Endothelial cell of umbilical vein (primary cell): ENCODE measurements at regions not wholly inside any gene's neighbourhood (a gene's known extent, or its start where the extent isn't known, plus 50 kb on each side); places are given as distances from the start of the nearest gene placed in this dataset.

Experiments used
- BruUV-seq: library from RNA; stranded (reverse); fragments of 400-500 nt; replicated peaks from 2 replicates; lab custom pipeline; 2021; lab: Mats Ljungman, UMichigan
- CTCF ChIA-PET: fragments of 300-600, 350-600 bp; sonication (Branson Sonifier 250); formaldehyde crosslinking; loops from one replicate; lab custom pipeline; 2021; ENCODE audit warnings: antibody characterized with exemption, inconsistent platforms; lab: Charles Lee
- POLR2A ChIA-PET: fragments of 300-600, 350-600 bp; sonication (Branson Sonifier 250); formaldehyde crosslinking; loops from one replicate; lab custom pipeline; 2021; ENCODE audit warnings: antibody characterized with exemption, inconsistent platforms; lab: Charles Lee
- DNase-seq: peaks from one replicate; pipeline ENCODE4 v3.0.0-alpha.2; 2011; ENCODE audit warnings: low read depth, low spot score
- FAIRE-seq: peaks from 2 replicates; lab custom pipeline; 2011; peaks lifted over from hg19 to GRCh38; lab: Jason Lieb, UNC
- H2AFZ ChIP-seq: 2 replicates; pipeline ENCODE4 v1.6.0; 2012; ENCODE audit warnings: low read depth, low read length, control low read depth, inconsistent platforms
- H3K27ac ChIP-seq: 2 replicates; pipeline ENCODE4 v1.5.1; 2011; ENCODE audit warnings: low read depth, mild to moderate bottlenecking, control low read depth, low read length, moderate library complexity; ENCODE audit not compliant: insufficient read depth
- H3K27me3 ChIP-seq, 2 experiments: 2 replicates each; pipeline versions ENCODE4 v1.6.0 to v1.6.1; 2011; ENCODE audit warnings: low read length in 2 of 2, mixed read lengths in 1 of 2; ENCODE audit not compliant: control insufficient read depth in 2 of 2, insufficient read depth in 2 of 2
- H3K36me3 ChIP-seq, 2 experiments: 2 replicates in 1 of 2; 3 replicates in 1 of 2; pipeline ENCODE4 v1.5.1; 2011; ENCODE audit warnings: low read length in 2 of 2, mild to moderate bottlenecking in 1 of 2, moderate library complexity in 1 of 2; ENCODE audit not compliant: control insufficient read depth in 2 of 2, insufficient read depth in 2 of 2; ENCODE audit errors: extremely low read depth in 1 of 2
- H3K4me1 ChIP-seq: 3 replicates; pipeline ENCODE4 v1.5.1; 2011; ENCODE audit warnings: mild to moderate bottlenecking, low read length; ENCODE audit not compliant: control insufficient read depth, insufficient read depth; ENCODE audit errors: extremely low read depth
- H3K4me2 ChIP-seq: 2 replicates; pipeline ENCODE4 v1.6.1; 2011; ENCODE audit warnings: low read length, control low read depth, mixed read lengths; ENCODE audit not compliant: insufficient read depth
- H3K4me3 ChIP-seq, 3 experiments: fragments of 200-600 bp in 1 of 3; sonication (generic), shearing (Covaris generic) in 1 of 3; replicated peaks in 1 of 3; 2 replicates each; pipeline ENCODE4 v1.5.1; 2011 to 2016; ENCODE audit warnings: control low read depth in 3 of 3, low read length in 3 of 3, mild to moderate bottlenecking in 2 of 3, inconsistent platforms in 1 of 3, low read depth in 1 of 3, moderate library complexity in 1 of 3; ENCODE audit not compliant: insufficient read depth in 1 of 3
- H3K79me2 ChIP-seq: 2 replicates; pipeline ENCODE4 v1.6.0; 2012; ENCODE audit warnings: low read length, inconsistent platforms; ENCODE audit not compliant: control insufficient read depth, insufficient read depth
- H3K9ac ChIP-seq: replicated peaks from 2 replicates; pipeline ENCODE3; 2011; ENCODE audit warnings: low read length, control low read depth; ENCODE audit not compliant: insufficient read depth; ENCODE audit errors: extremely low read depth
- H3K9me1 ChIP-seq: replicated peaks from 3 replicates; pipeline ENCODE4 v1.6.0; 2011; ENCODE audit warnings: mild to moderate bottlenecking, low read length; ENCODE audit not compliant: control insufficient read depth, insufficient read depth; ENCODE audit errors: extremely low read depth
- H3K9me3 ChIP-seq: replicated peaks from 2 replicates; pipeline ENCODE4 v1.5.1; 2012; ENCODE audit warnings: low read length, inconsistent platforms; ENCODE audit not compliant: control insufficient read depth, insufficient read depth
- H4K20me1 ChIP-seq: replicated peaks from 2 replicates; pipeline ENCODE3; 2011; ENCODE audit warnings: mild to moderate bottlenecking, low read length; ENCODE audit not compliant: control insufficient read depth, insufficient read depth; ENCODE audit errors: extremely low read depth
- EZH2 ChIP-seq: IDR thresholded peaks from 2 replicates; pipeline ENCODE4 v1.6.1; 2012; ENCODE audit warnings: borderline replicate concordance, low read depth, mild to moderate bottlenecking, moderate library complexity, low read length, inconsistent platforms; ENCODE audit not compliant: severe bottlenecking
- GATA2 ChIP-seq: IDR thresholded peaks from 2 replicates; pipeline ENCODE4 v1.7.0; 2011; ENCODE audit warnings: low read depth, mild to moderate bottlenecking, moderate library complexity, mixed read lengths, low read length; ENCODE audit not compliant: insufficient read length, insufficient read depth
- JUN ChIP-seq: IDR thresholded peaks from 2 replicates; pipeline ENCODE4 v1.6.1; 2011; ENCODE audit warnings: borderline replicate concordance, low read depth; ENCODE audit not compliant: insufficient read length, insufficient read depth
- MYC ChIP-seq: IDR thresholded peaks from one replicate; pipeline ENCODE4 v1.6.1; 2011; ENCODE audit warnings: mild to moderate bottlenecking, low read depth, low read length
- POLR2A ChIP-seq: IDR thresholded peaks from 2 replicates; pipeline ENCODE4 v1.6.1; 2012; ENCODE audit warnings: low read depth, mild to moderate bottlenecking, control low read depth, low read length
- POLR2AphosphoS5 ChIP-seq: IDR thresholded peaks from 2 replicates; pipeline ENCODE4 v1.6.1; 2012; ENCODE audit warnings: low read depth, mild to moderate bottlenecking, control low read depth, low read length, moderate library complexity; ENCODE audit not compliant: insufficient read depth
- dilution Hi-C: fragments of 300-500 bp; cut with MboI; formaldehyde crosslinking; loops from one replicate; pipeline ENCODE4 v1.15.0; 2019; ENCODE audit warnings: low sequenced_read_pairs; ENCODE audit not compliant: extremely low pct_ligation_motif_present
- intact Hi-C: fragments of 100-400 bp; cut with micrococcal nuclease; formaldehyde crosslinking; loops from one replicate; pipeline ENCODE4 v1.10.0; 2022
- TF ChIP-seq, protein P1 (sequence below): IDR thresholded peaks from 2 replicates; pipeline ENCODE4 v1.6.1; 2011; ENCODE audit not compliant: insufficient read depth, insufficient read length
- TF ChIP-seq, protein P2 (sequence below), 2 donors: IDR thresholded peaks; 1 replicate in 1 of 2; 2 replicates in 1 of 2; pipeline ENCODE4 v1.5.1; 2011; ENCODE audit warnings: low read length in 2 of 2, mild to moderate bottlenecking in 2 of 2, moderate library complexity in 2 of 2, control low read depth in 1 of 2, inconsistent platforms in 1 of 2, low read depth in 1 of 2; ENCODE audit not compliant: insufficient read depth in 1 of 2; ENCODE audit errors: extremely low read depth in 1 of 2

DNA sequence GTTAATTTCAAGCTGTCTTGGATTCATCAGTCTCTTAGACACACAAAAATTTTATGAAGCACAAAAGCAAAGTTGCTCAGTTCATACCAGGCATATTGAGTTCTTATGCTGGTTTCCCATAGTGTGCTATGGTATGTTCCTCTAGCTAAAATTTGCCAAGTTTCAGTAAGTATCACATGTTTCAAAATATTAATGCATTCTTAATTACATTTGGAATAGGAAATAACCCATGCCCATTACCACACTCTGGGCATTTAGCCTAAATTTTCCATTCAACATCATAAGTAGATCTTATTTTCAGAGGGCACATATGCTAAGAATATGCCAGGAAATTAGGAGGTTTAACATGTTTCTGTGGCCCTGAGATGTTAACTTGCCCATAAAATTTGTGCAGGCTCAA is 289.9 kb downstream of the SHOX2 start:
- Histone ChIP-seq H3K4me2 (no peak overlapping the region), H2AFZ (no peak overlapping the region), H3K9me3 (no peaks in the 10 kb centered on the region), H3K27ac (no peak overlapping the region), H3K36me3 (no peaks in the 10 kb centered on the region), H4K20me1 (no peaks in the 10 kb centered on the region), H3K9ac (no peak overlapping the region), H3K79me2 (no peaks in the 10 kb centered on the region), H3K27me3 (no peaks in the 10 kb centered on the region), H3K4me1 (no peaks in the 10 kb centered on the region), H3K4me3 (no peak overlapping the region), H3K9me1 (no peaks in the 10 kb centered on the region)
- no peak for DNase-seq
- no TSS peak for BruUV-seq
- dilution Hi-C loops (no loop called here), intact Hi-C loops (no loop called here)
- TF ChIP-seq POLR2AphosphoS5 (no peak), JUN (no peak), EZH2 (no peak), MYC (no peak), POLR2A (no peak), GATA2 (no peak)
- TF ChIP-seq, protein P1, sequence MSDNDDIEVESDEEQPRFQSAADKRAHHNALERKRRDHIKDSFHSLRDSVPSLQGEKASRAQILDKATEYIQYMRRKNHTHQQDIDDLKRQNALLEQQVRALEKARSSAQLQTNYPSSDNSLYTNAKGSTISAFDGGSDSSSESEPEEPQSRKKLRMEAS: no peak
- TF ChIP-seq, protein P2, sequence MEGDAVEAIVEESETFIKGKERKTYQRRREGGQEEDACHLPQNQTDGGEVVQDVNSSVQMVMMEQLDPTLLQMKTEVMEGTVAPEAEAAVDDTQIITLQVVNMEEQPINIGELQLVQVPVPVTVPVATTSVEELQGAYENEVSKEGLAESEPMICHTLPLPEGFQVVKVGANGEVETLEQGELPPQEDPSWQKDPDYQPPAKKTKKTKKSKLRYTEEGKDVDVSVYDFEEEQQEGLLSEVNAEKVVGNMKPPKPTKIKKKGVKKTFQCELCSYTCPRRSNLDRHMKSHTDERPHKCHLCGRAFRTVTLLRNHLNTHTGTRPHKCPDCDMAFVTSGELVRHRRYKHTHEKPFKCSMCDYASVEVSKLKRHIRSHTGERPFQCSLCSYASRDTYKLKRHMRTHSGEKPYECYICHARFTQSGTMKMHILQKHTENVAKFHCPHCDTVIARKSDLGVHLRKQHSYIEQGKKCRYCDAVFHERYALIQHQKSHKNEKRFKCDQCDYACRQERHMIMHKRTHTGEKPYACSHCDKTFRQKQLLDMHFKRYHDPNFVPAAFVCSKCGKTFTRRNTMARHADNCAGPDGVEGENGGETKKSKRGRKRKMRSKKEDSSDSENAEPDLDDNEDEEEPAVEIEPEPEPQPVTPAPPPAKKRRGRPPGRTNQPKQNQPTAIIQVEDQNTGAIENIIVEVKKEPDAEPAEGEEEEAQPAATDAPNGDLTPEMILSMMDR (IDR thresholded peaks at IDR 0.05; ENCODE audit: extremely low read depth in 1 of 2, insufficient read depth in 1 of 2, low read depth in 1 of 2, low read length in 2 of 2): no peak
- CTCF ChIA-PET: no interaction called here
- FAIRE-seq: no peak
- POLR2A ChIA-PET: no interaction called here
